Progenitor cell of endocrine pancreas (in vitro differentiated cells): ENCODE measurements at regions not wholly inside any gene's neighbourhood (a gene's known extent, or its start where the extent isn't known, plus 50 kb on each side); places are given as distances from the start of the nearest gene placed in this dataset.

Experiments used
- DNase-seq: peaks from one replicate; pipeline ENCODE4 v3.0.0; 2021; ENCODE audit warnings: low spot score; ENCODE audit not compliant: unreplicated experiment
- H3K27ac Mint-ChIP-seq: 2 replicates; pipeline ENCODE4 v1.8.0; 2021; ENCODE audit warnings: mild to moderate bottlenecking, moderate library complexity, mixed read lengths
- H3K27me3 Mint-ChIP-seq: 2 replicates; pipeline ENCODE4 v1.8.0; 2021; ENCODE audit warnings: mixed read lengths
- H3K36me3 Mint-ChIP-seq: 2 replicates; pipeline ENCODE4 v1.8.0; 2022; ENCODE audit warnings: mixed read lengths; ENCODE audit not compliant: insufficient read depth
- H3K4me1 Mint-ChIP-seq: 2 replicates; pipeline ENCODE4 v1.8.0; 2021; ENCODE audit warnings: low read depth, mixed read lengths
- H3K4me3 Mint-ChIP-seq: 2 replicates; pipeline ENCODE4 v1.8.0; 2021; ENCODE audit warnings: low read depth, mild to moderate bottlenecking, moderate library complexity, mixed read lengths
- H3K9me3 Mint-ChIP-seq: 2 replicates; pipeline ENCODE4 v1.8.0; 2021; ENCODE audit warnings: low read depth, mixed read lengths
- TF ChIP-seq, protein P1 (sequence below): fragments of 200-600 bp; sonication (generic); IDR thresholded peaks from one replicate; pipeline ENCODE4 v1.5.0; 2021; ENCODE audit warnings: antibody characterized with exemption, mild to moderate bottlenecking; ENCODE audit not compliant: unreplicated experiment

DNA sequence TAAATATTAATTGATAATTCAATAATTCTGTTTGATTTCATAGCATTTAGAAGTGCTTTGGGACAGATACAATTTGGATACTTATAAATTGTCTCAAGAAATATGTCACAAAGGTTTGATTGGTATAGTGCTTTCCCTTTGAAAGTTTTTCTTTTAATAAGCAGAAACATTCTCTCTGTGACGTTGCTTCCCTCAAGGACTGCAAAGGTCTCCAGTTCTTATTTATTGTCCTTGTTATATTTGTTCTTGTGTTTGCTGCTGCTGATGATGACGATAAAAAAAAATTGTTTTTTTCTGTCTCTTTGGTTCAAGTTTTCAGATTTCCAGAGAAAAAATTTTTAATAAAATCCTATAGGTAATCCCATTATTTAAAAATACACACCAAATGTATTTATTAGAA, 176.3 kb upstream of the CLEC14A start:
- Mint-ChIP-seq H3K36me3 (no peaks in the 10 kb centered on the region), H3K9me3 (no peaks in the 10 kb centered on the region), H3K27ac (no peak overlapping the region), H3K4me1 (no peaks in the 10 kb centered on the region), H3K27me3 (no peaks in the 10 kb centered on the region), H3K4me3 (no peak overlapping the region)
- TF ChIP-seq, protein P1, sequence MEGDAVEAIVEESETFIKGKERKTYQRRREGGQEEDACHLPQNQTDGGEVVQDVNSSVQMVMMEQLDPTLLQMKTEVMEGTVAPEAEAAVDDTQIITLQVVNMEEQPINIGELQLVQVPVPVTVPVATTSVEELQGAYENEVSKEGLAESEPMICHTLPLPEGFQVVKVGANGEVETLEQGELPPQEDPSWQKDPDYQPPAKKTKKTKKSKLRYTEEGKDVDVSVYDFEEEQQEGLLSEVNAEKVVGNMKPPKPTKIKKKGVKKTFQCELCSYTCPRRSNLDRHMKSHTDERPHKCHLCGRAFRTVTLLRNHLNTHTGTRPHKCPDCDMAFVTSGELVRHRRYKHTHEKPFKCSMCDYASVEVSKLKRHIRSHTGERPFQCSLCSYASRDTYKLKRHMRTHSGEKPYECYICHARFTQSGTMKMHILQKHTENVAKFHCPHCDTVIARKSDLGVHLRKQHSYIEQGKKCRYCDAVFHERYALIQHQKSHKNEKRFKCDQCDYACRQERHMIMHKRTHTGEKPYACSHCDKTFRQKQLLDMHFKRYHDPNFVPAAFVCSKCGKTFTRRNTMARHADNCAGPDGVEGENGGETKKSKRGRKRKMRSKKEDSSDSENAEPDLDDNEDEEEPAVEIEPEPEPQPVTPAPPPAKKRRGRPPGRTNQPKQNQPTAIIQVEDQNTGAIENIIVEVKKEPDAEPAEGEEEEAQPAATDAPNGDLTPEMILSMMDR = no peak
- no peak for DNase-seq

DNA sequence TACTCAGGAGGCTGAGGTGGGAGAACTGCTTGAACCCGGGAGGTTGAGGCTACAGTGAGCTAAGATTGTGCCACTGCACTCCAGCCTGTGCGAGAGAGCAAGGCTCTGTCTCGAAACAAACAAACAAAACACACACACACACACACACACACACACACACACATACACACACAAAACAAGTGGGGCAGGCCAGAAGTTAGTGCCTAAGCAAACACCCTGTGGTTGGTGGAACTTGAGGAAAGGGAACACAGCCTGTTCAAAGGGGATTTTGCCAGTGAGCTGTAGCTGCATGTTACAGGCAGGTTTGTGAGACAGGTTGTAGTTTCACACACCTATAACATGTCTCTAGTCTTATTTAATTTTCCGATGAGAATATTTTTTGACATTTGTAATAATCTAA, 175.3 kb upstream of the CLEC14A start:
- TF ChIP-seq, protein P1 = no peak
- no peak overlapping the region for H3K4me3 Mint-ChIP-seq
- no peaks in the 10 kb centered on the region for H3K4me1 Mint-ChIP-seq
- no peak overlapping the region for H3K27ac Mint-ChIP-seq
- no peaks in the 10 kb centered on the region for H3K9me3 Mint-ChIP-seq
- H3K27me3 Mint-ChIP-seq = no peaks in the 10 kb centered on the region
- H3K36me3 Mint-ChIP-seq = no peaks in the 10 kb centered on the region
- DNase-seq = no peak

DNA sequence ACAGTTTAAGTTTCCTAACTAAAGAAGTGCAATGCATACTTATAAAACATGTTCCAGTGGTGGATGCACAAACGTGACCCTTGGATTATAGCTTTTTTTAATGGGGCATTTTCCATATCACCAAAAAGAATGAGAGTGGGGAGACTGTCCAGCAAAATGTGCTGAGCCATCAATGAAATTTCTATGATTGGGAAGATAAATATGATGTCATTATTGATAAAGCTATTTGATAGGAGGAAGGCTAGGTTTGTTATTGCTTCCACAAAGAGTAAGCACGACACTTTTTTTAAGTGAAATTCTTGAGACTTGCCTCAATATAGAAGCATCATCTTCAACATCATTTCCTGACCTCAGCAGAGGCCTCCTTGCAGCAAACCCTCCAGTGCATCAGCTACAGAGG, 174.6 kb upstream of the CLEC14A start:
- Mint-ChIP-seq H3K36me3 (no peaks in the 10 kb centered on the region), H3K4me3 (no peak overlapping the region), H3K27ac (no peak overlapping the region), H3K9me3 (no peaks in the 10 kb centered on the region), H3K4me1 (no peaks in the 10 kb centered on the region), H3K27me3 (no peaks in the 10 kb centered on the region)
- TF ChIP-seq, protein P1 = no peak
- no peak for DNase-seq

DNA sequence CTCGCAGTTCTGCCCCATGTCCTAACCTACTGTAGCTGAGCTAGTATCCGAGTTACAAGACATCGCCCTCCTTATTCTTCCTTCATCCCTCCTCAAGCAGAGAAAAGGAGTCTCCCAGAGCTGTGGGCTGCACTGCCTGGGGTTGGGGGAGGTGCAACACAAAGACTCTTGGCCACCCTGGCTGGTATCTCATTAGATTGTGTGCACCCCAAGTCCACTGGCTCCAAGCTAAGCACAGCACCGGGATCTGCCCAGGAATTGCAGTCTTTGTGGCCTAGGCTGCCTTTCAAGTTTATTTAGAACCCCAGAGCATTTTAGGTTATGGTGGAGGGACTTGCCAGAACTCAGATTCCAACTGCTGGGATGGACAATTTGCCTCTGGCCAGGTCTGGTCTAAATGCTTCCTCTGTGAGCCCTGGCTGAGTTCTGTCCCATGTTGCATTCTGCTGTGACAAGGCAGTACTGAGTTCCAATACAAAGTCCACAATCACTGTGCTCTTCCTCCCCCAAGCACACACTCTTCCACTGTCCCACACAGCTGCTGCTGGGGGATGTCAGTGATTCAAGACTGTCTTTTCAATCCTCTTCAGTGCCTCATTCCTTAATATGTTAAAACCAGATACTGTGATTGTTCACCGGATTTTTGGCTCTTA, 169.6 kb upstream of the CLEC14A start:
- TF ChIP-seq, protein P1 = no peak
- Mint-ChIP-seq H3K4me3 (no peak overlapping the region), H3K27me3 (no peaks in the 10 kb centered on the region), H3K36me3 (peaks cover 1% of the 10 kb centered on the region), H3K27ac (no peak overlapping the region), H3K4me1 (peaks cover 2% of the 10 kb centered on the region), H3K9me3 (peaks cover 20% of the 10 kb centered on the region)
- DNase-seq = no peak

DNA sequence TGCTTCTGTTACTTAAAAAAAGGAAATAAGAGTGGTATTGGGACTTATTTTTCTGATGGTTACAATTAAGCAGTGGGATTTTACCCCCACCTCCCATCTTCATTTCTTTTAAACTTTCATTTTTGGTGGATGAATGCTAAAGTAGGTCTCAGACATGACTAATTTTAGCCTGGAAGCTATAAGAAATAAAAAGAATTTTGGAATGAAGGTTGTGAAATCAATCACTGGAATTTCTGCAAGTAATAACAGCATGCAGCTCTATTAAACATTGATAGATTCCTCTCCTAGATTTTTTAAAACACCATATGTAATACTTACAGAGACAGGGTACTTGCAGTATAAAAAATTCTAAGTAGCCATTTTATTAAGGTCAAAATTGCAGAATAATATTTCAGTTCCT, 164.2 kb upstream of the CLEC14A start:
- no peak overlapping the region for H3K4me3 Mint-ChIP-seq
- H3K4me1 Mint-ChIP-seq = peaks cover 9% of the 10 kb centered on the region
- H3K27me3 Mint-ChIP-seq = no peaks in the 10 kb centered on the region
- TF ChIP-seq, protein P1 = no peak
- peaks cover 1% of the 10 kb centered on the region for H3K36me3 Mint-ChIP-seq
- peaks cover 26% of the 10 kb centered on the region for H3K9me3 Mint-ChIP-seq
- DNase-seq = no peak
- no peak overlapping the region for H3K27ac Mint-ChIP-seq
